ENCODE measurements at regions not wholly inside any gene's neighbourhood (a gene's known extent, or its start where the extent isn't known, plus 50 kb on each side); places are given as distances from the start of the nearest gene placed in this dataset.

DNA sequence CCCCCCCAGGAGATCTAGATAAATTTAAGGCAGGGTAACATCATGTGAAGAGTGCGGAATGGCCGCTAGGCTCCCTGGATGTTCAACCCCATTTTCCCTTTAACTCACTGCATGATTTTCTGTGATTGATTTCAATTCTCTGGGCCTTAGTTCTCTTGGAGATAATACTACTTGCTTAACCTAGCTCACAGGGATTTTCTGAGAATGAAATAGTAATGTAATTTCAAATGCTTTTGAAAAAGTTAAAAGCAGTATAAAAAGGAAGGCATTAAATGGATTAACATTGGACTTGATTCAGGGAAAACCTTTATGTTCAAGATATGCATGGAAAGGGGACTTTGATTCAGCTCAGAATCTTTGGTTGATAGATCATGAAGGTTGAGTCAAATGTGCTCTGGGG, 90.9 kb downstream of the KIF4B start:
- TF ChIP-seq, protein P1, sequence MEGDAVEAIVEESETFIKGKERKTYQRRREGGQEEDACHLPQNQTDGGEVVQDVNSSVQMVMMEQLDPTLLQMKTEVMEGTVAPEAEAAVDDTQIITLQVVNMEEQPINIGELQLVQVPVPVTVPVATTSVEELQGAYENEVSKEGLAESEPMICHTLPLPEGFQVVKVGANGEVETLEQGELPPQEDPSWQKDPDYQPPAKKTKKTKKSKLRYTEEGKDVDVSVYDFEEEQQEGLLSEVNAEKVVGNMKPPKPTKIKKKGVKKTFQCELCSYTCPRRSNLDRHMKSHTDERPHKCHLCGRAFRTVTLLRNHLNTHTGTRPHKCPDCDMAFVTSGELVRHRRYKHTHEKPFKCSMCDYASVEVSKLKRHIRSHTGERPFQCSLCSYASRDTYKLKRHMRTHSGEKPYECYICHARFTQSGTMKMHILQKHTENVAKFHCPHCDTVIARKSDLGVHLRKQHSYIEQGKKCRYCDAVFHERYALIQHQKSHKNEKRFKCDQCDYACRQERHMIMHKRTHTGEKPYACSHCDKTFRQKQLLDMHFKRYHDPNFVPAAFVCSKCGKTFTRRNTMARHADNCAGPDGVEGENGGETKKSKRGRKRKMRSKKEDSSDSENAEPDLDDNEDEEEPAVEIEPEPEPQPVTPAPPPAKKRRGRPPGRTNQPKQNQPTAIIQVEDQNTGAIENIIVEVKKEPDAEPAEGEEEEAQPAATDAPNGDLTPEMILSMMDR (conservative IDR thresholded peaks at IDR 0.05; ENCODE audit: control insufficient read depth, insufficient read depth, low read depth, low read length): no peak
- DNase-seq (ENCODE audit: low read depth): no peak
- H3K4me3 ChIP-seq (ENCODE audit: control insufficient read depth, low read depth, low read length): no peak overlapping the region

DNA sequence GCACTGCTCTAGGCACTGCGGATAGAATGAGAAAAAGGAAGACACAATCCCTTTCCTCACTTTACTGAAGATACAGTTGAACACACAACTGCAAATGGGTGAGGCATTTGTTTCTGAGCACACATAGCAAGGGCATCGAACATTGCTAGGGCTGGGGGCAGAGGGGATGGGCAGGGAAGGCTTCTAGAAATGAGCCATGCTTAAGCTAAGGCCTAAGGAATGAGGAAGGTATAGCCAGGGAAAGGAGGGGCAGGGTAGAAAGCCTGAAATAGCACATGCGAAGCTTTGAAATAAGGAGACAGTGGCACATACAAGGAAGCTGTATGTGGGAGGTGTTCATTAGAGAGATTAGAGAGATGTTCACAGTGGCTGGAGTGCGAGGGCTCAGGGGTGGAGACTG, 92.7 kb downstream of the KIF4B start:
- TF ChIP-seq, protein P1 (conservative IDR thresholded peaks at IDR 0.05; ENCODE audit: control insufficient read depth, insufficient read depth, low read depth, low read length): no peak
- H3K4me3 ChIP-seq (ENCODE audit: control insufficient read depth, low read depth, low read length): no peak overlapping the region
- DNase-seq (ENCODE audit: low read depth): no peak

DNA sequence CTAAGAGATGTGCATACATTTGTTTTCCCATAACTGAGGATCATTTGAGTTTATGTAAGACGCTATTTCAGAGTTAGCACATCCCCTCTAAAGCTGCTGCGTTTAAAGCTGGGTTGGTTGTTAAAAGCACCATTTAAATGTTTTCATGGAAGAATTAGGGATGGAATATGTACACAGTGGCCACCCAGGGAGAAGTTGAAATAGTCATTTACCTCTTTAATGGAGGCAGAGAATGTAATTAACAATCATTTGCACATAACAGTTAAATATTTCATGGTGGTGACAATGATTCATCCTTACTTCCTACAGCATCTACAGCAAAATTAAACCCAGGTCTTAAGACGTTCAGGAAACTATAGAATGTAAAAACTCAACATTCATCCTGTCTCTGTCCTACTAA, 100.3 kb downstream of the KIF4B start:
- no peak for DNase-seq (ENCODE audit: low read depth)
- TF ChIP-seq, protein P1 (conservative IDR thresholded peaks at IDR 0.05; ENCODE audit: control insufficient read depth, insufficient read depth, low read depth, low read length): no peak
- H3K4me3 ChIP-seq (ENCODE audit: control insufficient read depth, low read depth, low read length): no peak overlapping the region

DNA sequence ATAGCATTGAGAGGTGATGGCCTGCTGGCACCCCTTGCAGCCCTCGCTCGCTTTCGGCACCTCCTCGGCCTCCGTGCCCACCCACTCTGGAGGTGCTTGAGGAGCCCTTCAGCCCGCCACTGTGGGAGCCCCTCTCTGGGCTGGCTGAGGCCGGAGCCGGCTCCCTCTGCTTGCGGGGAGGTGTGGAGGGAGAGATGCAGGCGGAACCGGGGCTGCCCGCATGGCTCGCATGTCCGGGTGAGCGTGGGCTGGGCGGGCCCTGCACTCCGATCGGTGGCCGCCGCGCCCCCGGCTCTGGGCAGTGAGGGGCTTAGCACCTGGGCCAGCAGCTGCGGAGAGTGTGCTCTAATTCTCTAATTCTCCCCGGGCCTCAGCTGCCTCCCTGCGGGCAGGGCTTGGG, 101.1 kb downstream of the KIF4B start:
- TF ChIP-seq, protein P1 (conservative IDR thresholded peaks at IDR 0.05; ENCODE audit: control insufficient read depth, insufficient read depth, low read depth, low read length): no peak
- H3K4me3 ChIP-seq (ENCODE audit: control insufficient read depth, low read depth, low read length): no peak overlapping the region
- DNase-seq (ENCODE audit: low read depth): no peak

DNA sequence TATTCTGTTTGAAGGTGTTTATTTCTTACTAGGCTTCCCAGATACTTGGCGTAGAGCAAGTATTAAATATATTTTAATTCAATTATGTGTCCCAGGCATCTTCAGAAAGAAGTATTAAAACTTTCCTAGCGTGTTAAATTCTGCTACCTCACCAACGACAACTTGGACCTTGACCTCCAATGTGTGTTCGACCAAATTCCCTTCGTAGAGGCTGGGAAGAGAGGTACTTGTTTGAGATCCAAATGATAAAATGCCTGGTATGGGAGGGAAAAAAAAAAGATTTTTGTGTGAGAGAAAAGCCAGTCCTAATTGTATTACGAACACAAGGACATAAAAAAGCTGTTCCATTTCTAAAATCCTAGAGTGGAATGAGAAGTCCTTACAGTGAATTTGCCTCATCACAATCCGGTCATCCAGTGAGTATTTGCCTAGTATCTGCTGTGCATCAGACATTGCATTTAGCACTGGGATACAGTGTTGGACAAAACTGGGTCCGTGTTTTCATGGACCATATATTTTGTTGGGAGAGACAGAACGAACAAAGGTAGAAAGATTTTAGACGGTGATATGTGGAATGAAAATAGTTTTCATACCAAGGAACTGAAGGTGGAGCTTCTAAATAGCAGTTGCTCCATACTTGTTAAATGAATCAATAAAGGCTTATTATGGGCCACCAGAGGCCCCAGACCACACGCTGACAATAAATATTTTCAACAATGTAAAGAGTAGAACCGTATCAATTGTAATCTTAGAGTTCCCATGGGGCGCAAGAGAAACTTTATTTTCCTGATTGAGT, 103.1 kb downstream of the KIF4B start:
- TF ChIP-seq, protein P1 (conservative IDR thresholded peaks at IDR 0.05; ENCODE audit: control insufficient read depth, insufficient read depth, low read depth, low read length): no peak
- DNase-seq (ENCODE audit: low read depth): no peak

DNA sequence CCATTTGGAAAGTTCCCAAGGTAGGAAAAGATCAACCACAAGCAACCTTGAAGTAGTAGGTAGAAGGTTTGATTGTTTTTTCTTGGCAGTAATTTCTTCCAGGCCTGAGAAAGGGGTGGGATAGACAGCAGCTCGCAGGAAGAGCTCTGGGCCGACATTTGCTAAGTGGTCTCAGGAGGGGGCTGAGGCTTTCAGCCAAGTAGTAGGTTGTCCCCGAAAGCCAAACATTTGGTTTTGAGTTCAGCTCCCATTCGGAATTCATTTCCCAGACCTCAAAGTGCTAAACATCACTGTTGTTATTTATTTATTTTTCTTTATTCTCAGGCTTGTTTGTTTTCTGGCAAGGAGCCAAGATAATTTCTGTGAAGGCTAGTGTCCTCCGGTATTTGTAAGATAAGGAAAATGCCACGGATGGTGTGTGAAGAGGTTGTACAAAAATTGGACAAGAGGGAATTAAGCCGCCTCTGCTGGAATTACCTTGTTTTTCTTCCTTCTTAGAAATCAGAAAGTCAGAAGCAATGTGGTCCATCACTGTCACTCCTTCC, 112.1 kb downstream of the KIF4B start:
- TF ChIP-seq, protein P1 (conservative IDR thresholded peaks at IDR 0.05; ENCODE audit: control insufficient read depth, insufficient read depth, low read depth, low read length): no peak
- no peak overlapping the region for H3K4me3 ChIP-seq (ENCODE audit: control insufficient read depth, low read depth, low read length)
- no peak for DNase-seq (ENCODE audit: low read depth)

More for the DNA sequence above, 103.1 kb downstream of the KIF4B start:
- H3K4me3 ChIP-seq (ENCODE audit: control insufficient read depth, low read depth, low read length): no peak overlapping the region
